ENCODE measurements at regions not wholly inside any gene's neighbourhood (a gene's known extent, or its start where the extent isn't known, plus 50 kb on each side); places are given as distances from the start of the nearest gene placed in this dataset.

DNA sequence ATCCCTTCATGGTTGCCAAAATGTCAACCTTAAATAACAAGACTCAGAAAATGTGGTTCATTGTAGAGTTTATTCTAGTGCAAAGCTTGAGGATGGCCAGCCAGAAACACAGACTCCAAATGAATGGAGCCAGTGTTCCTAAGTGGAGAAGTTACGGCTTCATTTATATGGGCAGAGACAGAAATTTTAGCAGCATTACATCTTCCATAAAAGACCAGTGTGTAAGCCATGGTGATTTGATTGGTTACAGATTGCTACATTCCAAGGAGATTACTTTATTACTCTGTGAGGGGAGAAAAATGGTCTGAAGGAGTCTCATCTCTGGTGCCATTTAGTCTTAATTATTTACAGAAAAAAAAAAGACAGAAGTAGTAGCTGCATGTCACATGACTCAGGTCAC lies 97.8 kb downstream of the OTOR start:
- H3K79me2 ChIP-seq (ENCODE audit: low read length), result no peaks in the 10 kb centered on the region
- no peak overlapping the region for H3K9ac ChIP-seq (ENCODE audit: low read length)
- no peaks in the 10 kb centered on the region for H3K9me2 ChIP-seq (replicated peaks; ENCODE audit: insufficient read depth, low read length)
- H3K36me3 ChIP-seq (ENCODE audit: insufficient read depth, low read length), result no peaks in the 10 kb centered on the region
- no peaks in the 10 kb centered on the region for H4K20me1 ChIP-seq (ENCODE audit: insufficient read depth, low read depth, low read length)
- H3K4me2 ChIP-seq (ENCODE audit: low read depth, low read length, poor library complexity, severe bottlenecking), result no peak overlapping the region
- no peaks in the 10 kb centered on the region for H3K4me1 ChIP-seq (ENCODE audit: low read length)
- H3K27ac ChIP-seq (ENCODE audit: low read length), result no peak overlapping the region
- H3K9me3 ChIP-seq (ENCODE audit: low read length), result no peaks in the 10 kb centered on the region
- H2AFZ ChIP-seq (ENCODE audit: low read length), result no peak overlapping the region
- no peak for DNase-seq
- no peaks in the 10 kb centered on the region for H3K27me3 ChIP-seq (ENCODE audit: low read length)
- no peak overlapping the region for H3K4me3 ChIP-seq (ENCODE audit: low read length)

- no peaks in the 10 kb centered on the region for H3K79me2 ChIP-seq (ENCODE audit: low read length)
- no peaks in the 10 kb centered on the region for H3K4me1 ChIP-seq (ENCODE audit: low read length)
- no peak overlapping the region for H3K4me2 ChIP-seq (ENCODE audit: low read depth, low read length, poor library complexity, severe bottlenecking)
- DNase-seq, result no peak
- no peaks in the 10 kb centered on the region for H3K36me3 ChIP-seq (ENCODE audit: insufficient read depth, low read length)
- H3K9ac ChIP-seq (ENCODE audit: low read length), result no peak overlapping the region
- H3K27me3 ChIP-seq (ENCODE audit: low read length), result no peaks in the 10 kb centered on the region
- no peak overlapping the region for H2AFZ ChIP-seq (ENCODE audit: low read length)
- no peaks in the 10 kb centered on the region for H3K9me2 ChIP-seq (replicated peaks; ENCODE audit: insufficient read depth, low read length)
- H3K9me3 ChIP-seq (ENCODE audit: low read length), result no peaks in the 10 kb centered on the region
- H4K20me1 ChIP-seq (ENCODE audit: insufficient read depth, low read depth, low read length), result no peaks in the 10 kb centered on the region
- no peak overlapping the region for H3K4me3 ChIP-seq (ENCODE audit: low read length)
- no peak overlapping the region for H3K27ac ChIP-seq (ENCODE audit: low read length)
These were observed 99.9 kb downstream of the OTOR start for GRCh38 chr20:16848061-16848460.

- no peak overlapping the region for H3K4me2 ChIP-seq (ENCODE audit: low read depth, low read length, poor library complexity, severe bottlenecking)
- H3K9me3 ChIP-seq (ENCODE audit: low read length), result no peaks in the 10 kb centered on the region
- no peaks in the 10 kb centered on the region for H3K27me3 ChIP-seq (ENCODE audit: low read length)
- no peak overlapping the region for H3K4me3 ChIP-seq (ENCODE audit: low read length)
- H3K79me2 ChIP-seq (ENCODE audit: low read length), result no peaks in the 10 kb centered on the region
- no peak overlapping the region for H2AFZ ChIP-seq (ENCODE audit: low read length)
- H3K9me2 ChIP-seq (replicated peaks; ENCODE audit: insufficient read depth, low read length), result no peaks in the 10 kb centered on the region
- no peak overlapping the region for H3K9ac ChIP-seq (ENCODE audit: low read length)
- H4K20me1 ChIP-seq (ENCODE audit: insufficient read depth, low read depth, low read length), result no peaks in the 10 kb centered on the region
- H3K27ac ChIP-seq (ENCODE audit: low read length), result no peak overlapping the region
- H3K36me3 ChIP-seq (ENCODE audit: insufficient read depth, low read length), result no peaks in the 10 kb centered on the region
- DNase-seq, result no peak
- no peaks in the 10 kb centered on the region for H3K4me1 ChIP-seq (ENCODE audit: low read length)
These were observed 100.4 kb downstream of the OTOR start for GRCh38 chr20:16848526-16848925.

DNA sequence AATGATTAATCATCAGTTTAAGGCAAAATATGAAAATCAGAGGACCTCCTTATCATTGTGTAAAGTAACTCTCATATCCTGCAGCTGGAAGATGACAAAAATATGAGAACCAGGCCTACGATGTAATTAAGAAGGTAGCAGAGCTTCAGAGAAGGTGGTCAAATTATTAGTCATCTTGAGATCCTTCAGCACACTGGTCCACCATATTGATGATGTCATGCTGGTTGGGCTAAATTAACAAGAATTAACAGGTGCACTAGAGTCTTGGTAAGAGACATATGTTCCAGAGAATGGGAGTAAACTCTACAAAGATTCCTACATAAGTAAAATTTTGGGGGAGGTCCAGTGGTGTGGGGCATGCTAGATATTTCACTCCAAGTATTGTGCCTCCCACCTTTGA lies 112.8 kb downstream of the OTOR start:
- no peaks in the 10 kb centered on the region for H3K27me3 ChIP-seq (ENCODE audit: low read length)
- no peak overlapping the region for H3K27ac ChIP-seq (ENCODE audit: low read length)
- H3K4me2 ChIP-seq (ENCODE audit: low read depth, low read length, poor library complexity, severe bottlenecking), result no peak overlapping the region
- no peak for DNase-seq
- no peaks in the 10 kb centered on the region for H3K9me3 ChIP-seq (ENCODE audit: low read length)
- H3K36me3 ChIP-seq (ENCODE audit: insufficient read depth, low read length), result no peaks in the 10 kb centered on the region
- no peak overlapping the region for H3K9ac ChIP-seq (ENCODE audit: low read length)
- H3K4me3 ChIP-seq (ENCODE audit: low read length), result no peak overlapping the region
- H2AFZ ChIP-seq (ENCODE audit: low read length), result no peak overlapping the region
- no peaks in the 10 kb centered on the region for H3K4me1 ChIP-seq (ENCODE audit: low read length)
- H3K9me2 ChIP-seq (replicated peaks; ENCODE audit: insufficient read depth, low read length), result no peaks in the 10 kb centered on the region
- H3K79me2 ChIP-seq (ENCODE audit: low read length), result no peaks in the 10 kb centered on the region
- H4K20me1 ChIP-seq (ENCODE audit: insufficient read depth, low read depth, low read length), result no peaks in the 10 kb centered on the region

- Histone ChIP-seq H3K36me3 (ENCODE audit: insufficient read depth, low read length) (no peaks in the 10 kb centered on the region), H3K9ac (ENCODE audit: low read length) (no peak overlapping the region), H3K9me3 (ENCODE audit: low read length) (no peaks in the 10 kb centered on the region), H4K20me1 (ENCODE audit: insufficient read depth, low read depth, low read length) (no peaks in the 10 kb centered on the region), H3K27ac (ENCODE audit: low read length) (no peak overlapping the region), H3K27me3 (ENCODE audit: low read length) (no peaks in the 10 kb centered on the region), H3K4me1 (ENCODE audit: low read length) (no peaks in the 10 kb centered on the region), H2AFZ (ENCODE audit: low read length) (no peak overlapping the region), H3K79me2 (ENCODE audit: low read length) (no peaks in the 10 kb centered on the region), H3K4me3 (ENCODE audit: low read length) (no peak overlapping the region), H3K4me2 (ENCODE audit: low read depth, low read length, poor library complexity, severe bottlenecking) (no peak overlapping the region), H3K9me2 (replicated peaks; ENCODE audit: insufficient read depth, low read length) (no peaks in the 10 kb centered on the region)
- no peak for DNase-seq
These were observed 113.5 kb downstream of the OTOR start for GRCh38 chr20:16861708-16862107.

- no peak overlapping the region for H3K4me2 ChIP-seq (ENCODE audit: low read depth, low read length, poor library complexity, severe bottlenecking)
- H2AFZ ChIP-seq (ENCODE audit: low read length), result no peak overlapping the region
- H3K36me3 ChIP-seq (ENCODE audit: insufficient read depth, low read length), result no peaks in the 10 kb centered on the region
- H3K9me3 ChIP-seq (ENCODE audit: low read length), result no peaks in the 10 kb centered on the region
- no peak overlapping the region for H3K4me3 ChIP-seq (ENCODE audit: low read length)
- no peaks in the 10 kb centered on the region for H4K20me1 ChIP-seq (ENCODE audit: insufficient read depth, low read depth, low read length)
- no peaks in the 10 kb centered on the region for H3K9me2 ChIP-seq (replicated peaks; ENCODE audit: insufficient read depth, low read length)
- no peak overlapping the region for H3K9ac ChIP-seq (ENCODE audit: low read length)
- no peaks in the 10 kb centered on the region for H3K27me3 ChIP-seq (ENCODE audit: low read length)
- DNase-seq, result no peak
- H3K27ac ChIP-seq (ENCODE audit: low read length), result no peak overlapping the region
- no peaks in the 10 kb centered on the region for H3K79me2 ChIP-seq (ENCODE audit: low read length)
- H3K4me1 ChIP-seq (ENCODE audit: low read length), result no peaks in the 10 kb centered on the region
These were observed 115.1 kb downstream of the OTOR start for GRCh38 chr20:16863303-16863702.

- H3K4me1 ChIP-seq (ENCODE audit: low read length), result no peaks in the 10 kb centered on the region
- no peaks in the 10 kb centered on the region for H3K27me3 ChIP-seq (ENCODE audit: low read length)
These were observed 115.9 kb downstream of the OTOR start for GRCh38 chr20:16864069-16864468.

DNA sequence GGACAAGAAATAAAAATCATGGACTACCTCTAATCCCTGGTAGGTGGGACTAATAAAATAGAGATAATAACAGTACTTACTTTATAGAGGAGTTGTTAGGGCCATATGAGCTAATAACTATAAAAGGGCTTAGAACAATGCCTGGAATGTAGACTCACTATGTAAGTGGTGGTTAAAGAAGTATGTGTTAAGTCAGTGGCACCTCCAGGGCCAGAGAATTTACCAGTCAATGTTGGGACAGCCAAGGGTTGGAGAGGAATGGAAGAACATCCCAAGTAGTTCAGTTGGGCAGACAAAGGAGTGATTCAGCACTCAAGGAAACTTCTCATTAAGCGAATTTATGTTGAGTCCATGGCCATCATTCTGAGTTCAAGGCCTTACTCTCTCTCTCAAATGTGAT lies 116.8 kb downstream of the OTOR start:
- Histone ChIP-seq H3K9ac (ENCODE audit: low read length) (no peak overlapping the region), H3K27me3 (ENCODE audit: low read length) (no peaks in the 10 kb centered on the region), H2AFZ (ENCODE audit: low read length) (no peak overlapping the region), H3K36me3 (ENCODE audit: insufficient read depth, low read length) (no peaks in the 10 kb centered on the region), H3K27ac (ENCODE audit: low read length) (no peak overlapping the region), H3K4me3 (ENCODE audit: low read length) (no peak overlapping the region), H3K4me2 (ENCODE audit: low read depth, low read length, poor library complexity, severe bottlenecking) (no peak overlapping the region), H3K79me2 (ENCODE audit: low read length) (no peaks in the 10 kb centered on the region), H3K9me3 (ENCODE audit: low read length) (no peaks in the 10 kb centered on the region), H4K20me1 (ENCODE audit: insufficient read depth, low read depth, low read length) (no peaks in the 10 kb centered on the region), H3K4me1 (ENCODE audit: low read length) (no peaks in the 10 kb centered on the region), H3K9me2 (replicated peaks; ENCODE audit: insufficient read depth, low read length) (no peaks in the 10 kb centered on the region)
- DNase-seq, result no peak

More at GRCh38 chr20:16864069-16864468, 115.9 kb downstream of the OTOR start:
- Histone ChIP-seq H4K20me1 (ENCODE audit: insufficient read depth, low read depth, low read length) (no peaks in the 10 kb centered on the region), H3K36me3 (ENCODE audit: insufficient read depth, low read length) (no peaks in the 10 kb centered on the region), H3K4me3 (ENCODE audit: low read length) (no peak overlapping the region), H3K9me3 (ENCODE audit: low read length) (no peaks in the 10 kb centered on the region), H3K9ac (ENCODE audit: low read length) (no peak overlapping the region), H3K27ac (ENCODE audit: low read length) (no peak overlapping the region), H2AFZ (ENCODE audit: low read length) (no peak overlapping the region), H3K4me2 (ENCODE audit: low read depth, low read length, poor library complexity, severe bottlenecking) (no peak overlapping the region), H3K79me2 (ENCODE audit: low read length) (no peaks in the 10 kb centered on the region), H3K9me2 (replicated peaks; ENCODE audit: insufficient read depth, low read length) (no peaks in the 10 kb centered on the region)
- no peak for DNase-seq

- no peak for DNase-seq
- no peaks in the 10 kb centered on the region for H3K9me3 ChIP-seq (ENCODE audit: low read length)
- H3K4me3 ChIP-seq (ENCODE audit: low read length), result no peak overlapping the region
- H3K27me3 ChIP-seq (ENCODE audit: low read length), result no peaks in the 10 kb centered on the region
- no peak overlapping the region for H2AFZ ChIP-seq (ENCODE audit: low read length)
- no peak overlapping the region for H3K4me2 ChIP-seq (ENCODE audit: low read depth, low read length, poor library complexity, severe bottlenecking)
- H3K36me3 ChIP-seq (ENCODE audit: insufficient read depth, low read length), result no peaks in the 10 kb centered on the region
- no peak overlapping the region for H3K9ac ChIP-seq (ENCODE audit: low read length)
- H3K4me1 ChIP-seq (ENCODE audit: low read length), result no peaks in the 10 kb centered on the region
- H3K79me2 ChIP-seq (ENCODE audit: low read length), result no peaks in the 10 kb centered on the region
- no peak overlapping the region for H3K27ac ChIP-seq (ENCODE audit: low read length)
- H3K9me2 ChIP-seq (replicated peaks; ENCODE audit: insufficient read depth, low read length), result no peaks in the 10 kb centered on the region
- no peaks in the 10 kb centered on the region for H4K20me1 ChIP-seq (ENCODE audit: insufficient read depth, low read depth, low read length)
These were observed 117.2 kb downstream of the OTOR start for GRCh38 chr20:16865406-16865805.
